ENCODE measurements at regions not wholly inside any gene's neighbourhood (a gene's known extent, or its start where the extent isn't known, plus 50 kb on each side); places are given as distances from the start of the nearest gene placed in this dataset.

DNA sequence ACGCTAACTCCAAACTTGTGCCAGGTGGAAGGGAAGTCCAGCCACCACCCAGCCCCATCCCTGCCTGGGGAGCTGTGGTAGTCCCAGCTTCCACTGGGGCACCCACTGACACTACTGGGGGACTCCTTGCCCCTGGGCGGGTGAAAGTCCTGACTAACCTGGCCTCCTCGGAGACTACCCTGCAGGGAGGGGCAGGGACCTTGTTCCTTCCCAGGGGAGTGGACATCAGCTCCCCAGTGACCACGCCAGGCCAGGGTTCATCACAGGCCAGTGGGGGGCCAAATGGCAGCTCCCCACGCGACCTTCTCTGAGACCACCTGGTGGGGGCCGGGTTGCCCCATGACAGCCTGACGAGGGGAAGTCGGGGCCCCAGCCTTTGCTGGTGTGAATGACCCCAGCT, 420.0 kb upstream of the SALL3 start:
- no peak for DNase-seq

DNA sequence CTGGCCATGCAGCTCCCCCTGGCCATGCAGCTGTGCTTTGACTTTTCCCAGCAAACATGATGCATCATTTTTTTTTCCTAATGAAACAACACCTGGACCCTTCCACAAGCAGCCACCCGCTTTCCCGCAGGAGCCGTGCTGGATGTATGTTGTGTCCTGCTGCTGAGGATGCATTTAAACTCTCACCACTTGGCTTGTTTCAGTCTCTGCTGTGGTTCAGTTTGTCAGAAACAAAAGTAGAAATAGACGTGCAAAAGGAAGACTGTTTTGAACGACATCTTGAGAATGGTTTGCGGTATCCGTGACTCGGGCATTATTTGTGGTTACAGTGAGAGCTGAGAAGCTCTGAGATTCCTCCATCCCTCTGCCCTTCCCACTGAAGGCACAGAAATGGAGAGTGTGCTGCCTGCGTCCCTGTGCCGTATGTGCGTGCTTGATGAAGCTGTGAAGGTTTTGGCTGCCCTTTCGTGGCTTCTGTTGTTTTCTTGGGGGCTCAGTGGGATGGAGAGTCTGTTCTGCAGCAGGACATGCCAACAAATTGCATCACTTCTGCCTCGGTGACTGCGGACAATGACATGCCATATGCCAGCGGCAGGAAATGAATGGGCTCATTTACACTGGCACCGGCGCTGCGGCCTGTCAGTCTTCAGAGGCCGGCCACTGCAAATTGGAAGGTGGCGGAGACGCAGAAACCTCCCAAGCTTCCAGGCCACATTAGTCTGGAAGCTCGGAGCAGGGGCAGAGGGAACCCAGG, 417.7 kb upstream of the SALL3 start:
- no peak for DNase-seq

DNA sequence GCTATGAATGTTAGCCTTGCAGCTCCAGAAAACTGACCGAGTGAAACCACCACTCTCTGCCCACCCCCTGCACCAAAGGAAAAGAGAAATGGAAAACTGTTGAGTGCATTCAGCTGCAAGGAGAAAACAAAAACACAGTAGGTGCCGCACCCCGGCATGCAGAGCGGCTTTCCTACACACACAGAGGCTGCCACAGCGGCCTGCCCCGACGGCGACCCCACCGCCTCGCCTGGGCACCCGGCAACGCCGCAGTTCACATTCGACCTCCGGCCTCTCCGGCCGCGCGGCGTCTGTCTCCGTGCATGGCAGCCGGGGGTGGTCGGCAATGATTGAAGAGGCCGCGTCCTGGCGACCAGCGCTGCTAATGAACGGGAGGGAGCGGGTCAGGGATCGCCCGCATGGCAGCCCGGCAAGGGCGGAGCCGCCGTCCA, 417.1 kb upstream of the SALL3 start:
- no peak for DNase-seq

DNA sequence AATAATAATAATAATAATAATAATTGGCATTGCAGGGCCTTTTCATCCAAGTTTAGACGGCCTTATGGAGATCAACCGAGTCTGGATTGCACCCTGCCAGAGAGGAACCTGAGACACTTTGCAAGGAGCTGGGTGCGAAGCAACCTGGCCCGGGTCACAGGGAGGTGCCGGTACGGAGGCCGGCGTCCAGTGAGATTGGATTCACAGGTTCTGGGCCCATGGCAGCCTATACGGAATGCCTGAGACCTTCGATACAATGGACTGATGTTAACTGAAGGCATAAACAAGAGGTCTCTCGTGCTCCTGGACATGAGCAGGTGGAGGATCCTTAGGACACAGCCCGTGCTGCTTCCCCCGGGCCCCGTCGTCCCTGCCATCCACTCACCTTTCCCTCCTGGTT, 416.5 kb upstream of the SALL3 start:
- no peak for DNase-seq

DNA sequence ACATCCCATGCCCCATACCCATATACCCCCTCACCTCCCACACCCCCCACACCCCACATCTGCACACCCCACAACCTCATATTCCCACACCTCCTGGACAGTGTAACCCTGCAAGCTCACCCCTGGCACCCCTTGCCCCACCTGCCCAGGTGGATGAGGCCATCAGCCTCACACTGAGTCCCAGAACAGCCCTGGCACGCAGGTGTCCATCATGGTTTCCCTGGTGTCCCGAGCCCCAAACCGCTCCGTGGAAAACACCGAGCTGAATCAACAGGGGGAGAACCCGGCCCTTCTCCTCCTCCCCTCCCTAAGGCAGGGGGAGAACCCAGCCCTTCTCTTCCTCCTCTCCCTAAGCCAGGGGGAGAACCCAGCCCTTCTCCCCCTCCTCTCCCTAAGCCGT, 415.6 kb upstream of the SALL3 start:
- DNase-seq = no peak

DNA sequence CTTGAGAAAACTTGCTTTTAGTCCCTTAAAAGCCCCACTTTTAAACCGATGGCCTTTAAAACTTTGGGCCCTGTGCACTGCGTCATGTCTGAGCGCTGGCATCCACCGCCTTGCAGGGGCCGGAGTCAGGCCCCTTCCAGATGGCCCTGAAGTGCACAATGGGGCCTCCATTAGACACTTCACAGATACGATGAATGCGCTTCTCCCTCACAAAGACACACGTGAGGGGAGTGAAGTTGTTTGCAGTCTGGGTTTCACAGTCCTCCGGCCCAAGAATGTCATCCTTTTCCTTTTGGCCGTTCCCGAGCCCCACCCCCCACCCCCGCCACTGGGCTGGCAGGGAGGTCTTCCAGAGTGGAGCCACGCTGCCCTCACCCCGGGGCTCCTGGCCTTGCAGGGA, 415.1 kb upstream of the SALL3 start:
- no peak for DNase-seq

DNA sequence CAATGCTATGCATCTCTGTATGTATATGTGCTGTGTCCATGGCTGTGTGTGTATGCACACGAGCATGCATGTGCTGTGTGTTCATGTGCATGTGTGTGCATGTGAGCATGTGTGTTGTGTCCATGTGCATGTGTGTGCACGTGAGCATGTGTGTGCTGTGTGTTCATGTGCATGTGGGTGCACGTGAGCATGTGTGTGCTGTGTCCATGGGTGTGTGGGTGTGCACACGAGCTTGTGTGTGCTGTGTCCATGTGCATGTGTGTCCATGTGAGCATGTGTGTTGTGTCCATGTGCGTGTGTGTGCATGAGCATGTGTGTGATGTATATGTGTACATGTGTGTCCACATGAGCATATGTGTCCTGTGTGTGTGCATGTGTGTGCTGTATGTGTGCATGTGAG, 414.4 kb upstream of the SALL3 start:
- no peak for DNase-seq

DNA sequence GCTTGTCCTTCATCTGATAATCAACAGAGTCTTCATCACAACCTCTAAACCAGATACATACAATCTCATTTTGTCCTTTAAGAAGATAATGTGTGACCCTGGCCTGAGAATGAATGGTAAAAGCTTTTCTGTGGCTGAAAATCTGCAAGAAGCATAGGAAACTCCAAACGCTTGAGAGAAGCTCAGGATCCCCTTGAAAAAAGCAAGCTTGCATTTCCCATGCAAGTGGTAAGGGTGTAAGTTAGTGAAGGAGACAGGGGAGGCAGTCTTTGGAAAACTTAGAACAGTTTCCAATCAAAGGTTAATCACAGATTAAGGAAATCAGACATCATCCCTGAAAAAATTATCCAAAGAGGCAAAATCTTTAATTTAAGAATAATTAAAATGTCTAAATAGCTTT, 413.6 kb upstream of the SALL3 start:
- DNase-seq = no peak

DNA sequence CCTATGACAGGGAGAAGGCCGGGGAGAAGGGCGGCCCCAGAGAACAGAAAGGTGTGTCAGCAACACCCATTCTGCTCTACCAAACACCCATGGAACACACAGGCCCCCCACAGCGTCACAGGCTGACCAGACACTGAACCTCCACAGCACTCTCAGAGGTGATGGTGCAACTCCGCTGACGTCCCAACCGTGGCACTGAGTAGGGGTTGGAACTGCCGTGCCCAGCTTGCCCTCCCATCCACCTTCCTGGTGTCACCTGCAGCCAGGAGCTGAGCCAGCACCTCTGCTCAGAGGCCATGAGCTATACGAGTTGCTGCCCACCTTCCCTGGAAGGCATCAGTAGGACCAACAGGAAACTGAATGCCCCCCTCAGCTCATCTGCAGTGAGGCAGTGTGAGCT, 412.9 kb upstream of the SALL3 start:
- no peak for DNase-seq

DNA sequence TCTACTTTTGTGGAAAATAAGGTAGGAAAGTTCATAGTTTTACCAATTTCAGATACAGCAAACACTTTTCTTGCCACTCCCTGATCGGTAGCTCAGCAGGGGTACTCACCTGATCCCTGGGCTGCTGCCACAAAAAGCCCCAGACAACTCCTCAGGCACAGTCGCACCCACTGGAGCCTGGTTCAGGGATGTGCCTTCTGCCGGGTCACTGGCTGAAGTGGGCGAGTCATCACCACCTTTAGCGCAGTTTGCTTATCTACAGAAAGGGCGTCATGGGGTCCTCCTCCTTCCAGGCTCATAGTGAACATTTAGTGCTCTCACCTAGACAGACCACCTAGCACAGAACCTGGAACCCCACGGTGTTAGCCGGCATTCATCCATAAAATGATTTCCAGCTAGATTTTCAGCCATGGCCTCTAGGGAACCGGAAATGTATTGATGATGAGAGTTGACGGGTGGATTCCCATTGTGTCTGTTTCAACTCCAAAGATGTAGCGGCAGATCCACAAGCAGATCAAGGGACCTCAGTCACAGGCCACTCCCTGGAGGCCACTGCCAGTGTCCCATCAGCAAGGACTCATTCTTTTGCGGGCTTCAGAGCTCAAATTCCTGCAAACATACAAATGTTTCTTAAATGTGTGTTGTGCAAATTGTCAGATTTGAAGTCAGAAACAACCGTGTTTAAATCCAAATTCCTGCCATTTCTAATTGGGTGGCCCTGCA, 408.4 kb upstream of the SALL3 start:
- no peak for DNase-seq

DNA sequence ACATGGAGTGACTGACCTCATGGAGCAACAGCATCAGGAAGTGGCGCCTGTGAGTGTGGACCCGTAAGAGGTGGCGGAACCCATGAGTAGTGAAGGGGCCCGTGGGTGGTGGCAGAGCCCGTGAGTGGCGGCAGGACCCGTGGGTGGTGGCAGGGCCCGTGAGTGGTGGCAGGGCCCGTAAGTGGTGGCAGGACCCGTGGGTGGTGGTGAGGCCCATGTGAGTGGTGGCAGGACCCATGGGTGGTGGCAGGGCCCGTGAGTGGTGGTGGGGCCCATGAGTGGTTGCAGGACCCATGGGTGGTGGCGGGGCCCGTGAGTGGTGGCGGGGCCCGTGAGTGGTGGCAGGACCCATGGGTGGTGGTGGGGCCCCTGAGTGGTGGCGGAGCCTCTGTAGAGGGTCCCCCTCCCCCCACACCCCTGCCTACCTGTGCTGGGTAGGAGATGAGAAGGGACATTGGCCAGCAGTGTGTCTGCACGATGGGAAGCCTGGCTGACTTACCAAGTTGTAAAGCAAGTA, 407.7 kb upstream of the SALL3 start:
- DNase-seq = no peak

DNA sequence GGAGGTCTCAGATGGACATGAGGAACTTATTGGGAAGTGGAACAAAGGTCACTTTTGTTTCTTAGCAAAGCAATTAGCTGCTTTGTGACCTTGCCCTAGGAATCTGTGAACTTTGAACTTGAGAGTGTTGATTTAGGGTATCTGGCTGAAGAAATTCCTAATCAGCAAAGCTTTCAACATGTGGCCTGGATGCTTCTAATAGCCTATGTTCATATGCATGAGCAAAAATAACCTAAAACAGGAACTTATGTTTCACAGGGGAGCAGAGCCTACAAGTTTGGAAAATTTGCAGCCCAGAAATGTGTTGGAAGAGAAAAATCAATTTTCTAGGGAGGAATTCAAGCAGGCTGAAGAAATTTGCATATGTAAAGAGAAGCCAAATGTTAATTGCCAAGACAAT, 405.8 kb upstream of the SALL3 start:
- no peak for DNase-seq

DNA sequence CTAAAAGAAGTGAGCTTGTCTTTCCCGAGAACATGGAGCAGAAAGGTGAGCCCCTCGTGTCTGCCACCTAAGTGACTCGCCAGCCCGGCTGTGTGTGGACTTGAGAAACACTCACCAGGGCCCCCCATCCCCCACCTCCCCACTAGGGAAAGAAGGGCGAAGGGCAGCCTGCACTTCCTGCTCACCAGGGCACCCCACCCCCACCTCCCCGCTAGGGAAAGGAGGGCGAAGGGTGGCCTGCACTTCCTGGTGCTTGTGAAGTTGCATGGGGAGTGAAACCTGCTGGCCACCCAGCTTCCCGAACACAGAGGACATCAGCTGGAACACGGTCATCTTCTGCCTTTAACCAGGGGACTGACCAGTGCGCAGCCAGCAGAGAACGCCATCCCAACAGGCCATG, 402.7 kb upstream of the SALL3 start:
- DNase-seq = no peak

DNA sequence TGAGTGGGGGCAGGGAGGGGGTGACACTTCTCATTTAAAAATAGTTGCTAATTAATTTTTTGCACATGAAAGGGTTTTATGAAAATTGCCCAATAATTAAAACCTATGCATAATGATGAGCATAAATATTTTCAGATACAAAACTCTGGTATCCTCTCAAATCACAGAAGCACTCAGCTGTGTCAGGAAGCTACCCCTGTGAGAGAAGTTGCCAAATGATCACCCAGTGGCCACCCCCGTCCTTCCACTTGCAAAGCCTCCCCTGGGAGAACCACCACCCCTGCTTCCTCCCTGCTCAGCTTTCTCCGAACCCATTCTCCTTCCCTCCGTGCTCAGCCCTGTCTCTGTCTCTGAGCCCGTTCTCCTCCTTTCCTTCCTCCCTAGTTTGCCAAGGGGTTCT, 400.2 kb upstream of the SALL3 start:
- DNase-seq = no peak

DNA sequence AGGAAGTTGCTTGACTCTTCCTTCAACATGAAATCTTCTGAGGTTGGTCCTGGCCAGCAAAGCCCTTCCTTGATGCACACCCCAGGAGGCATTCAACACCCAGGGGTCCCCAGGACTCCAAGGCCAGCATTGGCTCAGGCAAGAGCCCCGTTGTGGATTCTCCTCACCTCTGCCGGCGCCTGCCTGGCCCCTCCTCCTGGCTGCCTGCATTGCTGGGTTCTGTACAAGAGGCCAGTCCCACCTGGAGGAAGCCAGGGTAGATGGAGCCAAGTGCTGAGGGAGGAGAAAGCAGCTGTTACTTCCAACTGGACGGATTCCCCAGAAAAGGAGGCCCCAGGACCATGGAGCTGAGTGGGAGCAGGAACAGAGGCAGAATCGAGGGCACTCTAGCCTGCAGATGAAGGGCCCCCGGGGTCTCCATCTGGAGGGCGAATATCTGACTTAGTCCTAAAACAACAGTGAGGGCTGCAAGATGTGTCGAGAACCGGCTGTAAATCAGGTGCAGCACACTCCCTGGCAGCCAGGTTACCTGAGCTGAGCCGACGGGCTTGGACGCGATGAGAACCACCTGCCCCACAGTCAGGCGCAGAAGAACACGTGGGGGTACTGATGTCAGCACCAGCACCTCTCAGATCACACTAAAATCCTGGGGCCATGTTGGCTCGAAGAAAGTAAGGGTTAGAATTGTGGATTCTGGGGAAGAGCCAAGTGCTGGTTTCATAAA, 399.6 kb upstream of the SALL3 start:
- DNase-seq = no peak

DNA sequence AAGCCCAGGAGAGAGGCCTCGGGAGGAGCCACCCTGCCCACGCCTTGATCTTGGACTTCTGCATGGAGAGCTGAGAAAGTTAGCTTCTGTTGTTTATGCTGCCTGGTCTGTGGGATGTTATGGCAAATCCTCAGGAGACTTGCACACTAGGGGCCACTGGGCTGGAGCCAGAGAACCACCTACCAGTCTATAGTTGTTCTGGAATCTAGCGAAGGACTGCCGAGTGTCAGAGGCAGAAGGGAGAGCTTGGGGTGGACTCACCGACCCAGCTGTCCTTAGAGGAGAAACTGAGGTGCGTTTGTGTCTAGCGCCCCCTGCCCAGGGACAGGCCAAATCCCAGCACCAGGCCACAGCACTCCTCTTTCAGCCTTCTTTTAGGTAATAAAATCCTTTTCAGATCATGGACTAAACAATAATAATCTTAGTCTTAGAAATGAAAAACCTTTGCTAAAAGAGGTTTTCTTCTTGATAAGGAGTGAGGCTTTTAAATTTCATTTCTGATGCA, 398.7 kb upstream of the SALL3 start:
- DNase-seq = no peak

DNA sequence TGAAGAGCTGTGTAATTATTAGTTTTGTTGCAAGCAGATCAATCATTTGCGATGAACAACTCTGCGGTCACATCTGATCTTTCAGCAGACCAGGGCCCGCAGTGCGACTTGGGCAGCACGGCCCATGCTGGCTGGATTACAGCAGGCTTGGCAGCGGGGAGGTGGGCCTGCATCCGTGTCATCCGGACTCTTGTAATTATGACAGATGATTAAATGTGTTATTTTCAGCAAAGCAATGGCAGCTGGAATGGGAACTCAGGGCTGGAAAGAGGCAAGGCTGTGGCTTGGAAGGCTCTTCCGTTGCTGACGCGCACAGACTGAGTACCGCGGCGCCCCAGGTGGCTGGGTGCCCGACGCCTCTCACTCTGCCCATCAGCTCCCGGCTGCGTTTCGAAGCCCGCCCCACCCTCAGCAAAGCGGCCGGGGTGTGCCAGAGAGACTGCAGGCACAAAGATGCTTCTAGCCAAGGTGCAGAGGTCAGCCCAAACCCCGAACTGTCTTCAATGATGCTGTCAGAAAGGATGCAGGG, 397.4 kb upstream of the SALL3 start:
- DNase-seq = no peak

DNA sequence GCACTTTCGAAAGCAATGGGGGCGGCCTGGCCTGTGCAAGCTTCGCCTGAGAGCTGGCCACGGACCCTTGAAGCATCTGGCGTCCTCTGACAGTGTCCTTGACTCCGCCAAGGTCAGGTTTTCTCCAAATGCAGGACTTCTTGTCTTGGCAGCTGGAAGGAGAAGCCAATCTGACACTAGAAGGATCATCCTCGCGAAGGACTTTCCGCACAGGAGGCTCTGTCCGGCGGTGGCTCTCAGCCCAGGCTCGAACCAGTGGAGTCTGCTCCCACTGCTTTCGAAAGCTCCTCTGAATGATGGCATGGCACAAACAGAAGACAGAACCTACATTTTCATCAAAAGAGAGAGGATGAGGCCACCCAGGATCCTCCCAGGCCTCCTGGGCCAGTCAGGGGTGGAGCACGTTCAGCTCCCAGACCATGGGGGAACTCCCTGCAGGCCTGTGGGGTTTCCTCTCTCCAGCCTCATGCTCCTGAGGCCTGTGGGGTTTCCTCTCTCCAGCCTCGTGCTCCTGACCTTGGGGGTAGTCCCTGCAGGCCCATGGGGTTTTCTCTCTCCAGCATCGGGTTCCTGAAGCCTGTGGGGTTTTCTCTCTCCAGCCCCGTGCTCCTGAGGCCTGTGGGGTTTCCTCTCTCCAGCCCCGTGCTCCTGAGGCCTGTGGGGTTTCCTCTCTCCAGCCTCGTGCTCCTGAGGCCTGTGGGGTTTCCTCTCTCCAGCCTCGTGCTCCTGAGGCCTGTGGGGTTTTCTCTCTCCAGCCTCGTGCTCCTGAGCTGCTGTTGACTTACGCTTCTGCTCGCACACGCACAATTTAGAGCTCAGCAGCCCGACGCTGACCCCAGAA, 396.5 kb upstream of the SALL3 start:
- no peak for DNase-seq

DNA sequence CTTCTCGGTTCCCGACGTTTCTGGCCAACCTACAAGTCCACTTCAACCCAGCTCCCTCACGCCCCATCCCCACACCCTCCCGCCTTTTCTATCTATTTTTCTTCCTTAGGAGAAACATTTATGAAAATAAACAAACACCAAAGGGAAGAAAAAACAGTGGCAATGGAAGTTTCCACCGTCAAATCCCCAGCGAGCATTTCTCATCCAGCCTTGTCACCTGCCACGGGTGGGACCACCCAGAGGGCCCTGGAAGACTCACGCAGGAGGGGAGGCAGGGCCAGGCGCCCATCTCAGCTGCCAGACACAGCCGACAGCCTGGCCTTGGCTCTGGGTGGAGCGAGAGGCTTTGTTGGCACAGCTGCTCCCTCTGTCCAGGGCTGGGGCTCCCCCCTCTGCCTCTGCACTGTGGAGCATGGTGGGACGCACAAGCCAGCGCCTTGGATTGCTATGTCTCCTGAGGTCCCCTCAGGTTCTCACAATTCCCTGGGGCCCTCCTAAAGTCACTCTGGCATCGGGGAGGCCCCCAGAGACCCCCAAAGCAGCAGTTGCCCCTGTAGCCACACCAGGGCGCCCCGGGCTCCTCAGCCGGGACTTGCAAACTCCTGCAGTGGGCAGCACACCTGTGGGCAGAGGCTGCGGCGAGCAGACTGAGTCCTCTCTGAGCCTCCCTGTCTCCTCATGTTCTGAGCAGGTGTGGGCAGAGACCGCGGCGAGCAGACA, 395.7 kb upstream of the SALL3 start:
- no peak for DNase-seq

DNA sequence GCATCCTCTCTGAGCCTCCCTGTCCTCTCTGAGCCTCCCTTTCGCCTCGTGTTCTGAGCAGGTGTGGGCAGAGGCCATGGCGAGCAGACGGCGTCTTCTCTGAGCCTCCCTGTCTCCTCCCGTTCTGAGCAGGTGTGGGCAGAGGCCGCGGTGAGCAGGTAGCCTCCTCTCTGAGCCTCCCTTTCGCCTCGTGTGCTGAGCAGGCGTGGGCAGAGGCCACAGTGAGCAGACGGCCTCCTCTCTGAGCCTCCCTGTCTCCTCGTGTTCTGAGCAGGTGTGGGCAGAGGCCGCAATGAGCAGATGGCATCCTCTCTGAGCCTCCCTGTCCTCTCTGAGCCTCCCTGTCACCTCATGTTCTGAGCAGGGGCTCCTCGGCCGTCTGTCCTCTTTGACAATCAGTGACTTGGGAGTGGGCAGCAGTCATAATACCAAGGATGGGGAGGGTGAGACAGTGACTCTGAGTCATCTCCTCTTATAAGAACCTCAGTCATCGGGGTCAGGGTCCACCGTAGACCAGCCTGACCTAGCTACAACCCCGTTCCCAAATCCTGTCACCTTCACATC, 395.1 kb upstream of the SALL3 start:
- DNase-seq = no peak

DNA sequence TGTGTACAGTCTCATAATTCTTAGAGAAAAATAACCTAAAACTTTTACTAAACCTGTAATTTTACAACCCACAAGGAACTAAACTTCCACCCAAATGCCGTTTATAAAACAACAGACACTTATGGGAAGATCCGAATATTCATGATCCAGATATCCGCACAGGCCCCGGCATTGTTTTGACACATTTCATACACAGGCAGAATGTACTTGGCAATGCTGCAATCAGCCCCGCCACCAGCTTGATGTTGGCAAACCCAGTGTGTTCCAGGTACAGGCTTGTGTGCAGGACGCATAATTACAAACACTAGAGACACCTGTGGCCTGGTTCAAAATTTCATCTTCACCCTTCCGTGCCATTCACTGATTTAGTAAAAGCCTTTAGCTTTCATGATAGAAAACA, 393.0 kb upstream of the SALL3 start:
- DNase-seq = no peak
